Limb (tissue), 2 donors: ENCODE measurements at regions not wholly inside any gene's neighbourhood (a gene's known extent, or its start where the extent isn't known, plus 50 kb on each side); places are given as distances from the start of the nearest gene placed in this dataset.
"Not testable (repeated sequence)": the region's sequence is repeated elsewhere in the genome, so short reads cannot be mapped to it uniquely, and the experiment has no call there.

ENCODE experiments used
- DNase-seq, 2 donors: peaks; one replicate each; pipeline ENCODE4 v3.0.0-alpha.2; 2016; ENCODE audit errors: extremely low spot score in 2 of 2

- no peak for DNase-seq
Measured at GRCh38 chr3:145013931-145014330, 1042.3 kb downstream of the DIPK2A start.

- DNase-seq = no peak
Measured at GRCh38 chr3:145015253-145015652, 1043.6 kb downstream of the DIPK2A start.

DNA sequence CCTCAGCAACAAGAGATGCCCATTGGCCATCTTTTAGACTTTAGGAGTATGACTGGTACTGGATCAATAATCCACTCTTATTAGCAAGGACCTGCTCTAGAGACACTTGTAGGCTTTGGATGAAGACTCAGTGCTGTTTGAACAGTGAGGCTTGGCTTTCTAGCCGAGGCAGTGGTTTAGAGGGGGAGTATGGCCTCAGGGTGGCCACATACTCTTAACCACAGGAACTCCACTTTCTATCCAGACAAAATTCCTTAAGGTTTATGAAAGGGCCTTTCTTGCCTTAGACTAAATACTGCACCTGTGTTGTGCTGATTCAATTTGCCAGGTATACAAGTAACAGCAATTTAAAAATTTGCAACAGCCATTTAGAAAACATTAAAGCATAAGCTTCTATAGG, 1046.3 kb downstream of the DIPK2A start:
- peak in 1 of 2 donors; percentile 3 for DNase-seq

GRCh38 chr3:145022447-145022846, 1050.8 kb downstream of the DIPK2A start:
- no peak for DNase-seq

DNA sequence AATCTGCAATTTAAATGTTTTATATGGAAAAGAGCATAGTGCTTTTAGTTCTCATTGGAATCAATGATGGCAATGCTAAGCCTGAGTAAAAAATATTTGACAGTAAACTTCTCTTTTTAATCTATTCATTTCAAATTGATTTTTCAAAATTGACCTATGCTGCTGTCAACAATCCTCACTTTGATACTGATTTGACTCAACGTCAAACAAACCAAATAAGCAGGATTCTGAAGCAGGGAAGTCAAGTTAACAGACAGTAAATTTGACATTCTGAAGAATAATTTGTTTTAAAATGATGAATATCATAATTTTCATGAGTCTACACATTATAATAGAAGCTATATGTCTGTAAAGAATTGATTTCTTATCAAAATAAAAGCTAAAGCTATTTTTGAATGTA, 1053.1 kb downstream of the DIPK2A start:
- DNase-seq = no peak

DNA sequence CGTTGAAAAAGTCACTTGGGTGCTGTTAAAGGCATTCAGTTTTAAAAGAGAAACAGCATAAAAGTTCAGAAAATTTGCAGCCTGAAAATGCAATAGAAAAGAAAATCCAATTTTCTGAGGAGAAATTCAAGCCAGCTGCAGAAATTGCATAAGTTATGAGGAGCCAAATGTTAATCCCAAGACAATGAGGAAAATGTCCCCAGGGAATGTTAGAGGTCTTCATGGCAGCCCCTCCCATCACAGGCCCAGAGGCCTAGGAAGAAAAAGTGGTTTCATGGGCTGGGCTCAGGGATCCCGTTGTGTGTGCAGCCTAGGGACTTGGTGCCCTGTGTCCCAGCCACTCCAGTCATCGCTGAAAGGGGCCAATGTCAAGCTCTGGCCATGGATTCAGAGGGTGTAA, 1055.6 kb downstream of the DIPK2A start:
- DNase-seq = not testable (repeated sequence)

DNA sequence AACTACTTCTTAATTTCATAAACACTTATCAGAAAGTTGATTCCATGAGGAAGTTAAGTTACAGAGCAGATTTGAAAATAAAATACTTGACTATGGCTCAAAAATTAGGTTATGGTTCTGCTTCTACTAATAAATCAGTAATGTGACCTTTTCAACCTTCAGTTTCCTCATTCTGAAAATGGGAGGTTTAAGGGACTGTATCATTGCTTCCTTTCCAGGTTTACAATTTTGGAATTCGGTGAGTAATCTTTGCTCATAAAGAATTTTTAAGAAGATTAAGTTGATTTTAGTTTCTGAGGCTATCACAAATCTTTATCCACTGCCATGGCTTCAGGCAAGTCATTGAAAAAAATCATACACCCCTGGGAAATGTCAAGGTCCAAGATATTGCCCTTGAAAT, 1061.2 kb downstream of the DIPK2A start:
- no peak for DNase-seq

DNA sequence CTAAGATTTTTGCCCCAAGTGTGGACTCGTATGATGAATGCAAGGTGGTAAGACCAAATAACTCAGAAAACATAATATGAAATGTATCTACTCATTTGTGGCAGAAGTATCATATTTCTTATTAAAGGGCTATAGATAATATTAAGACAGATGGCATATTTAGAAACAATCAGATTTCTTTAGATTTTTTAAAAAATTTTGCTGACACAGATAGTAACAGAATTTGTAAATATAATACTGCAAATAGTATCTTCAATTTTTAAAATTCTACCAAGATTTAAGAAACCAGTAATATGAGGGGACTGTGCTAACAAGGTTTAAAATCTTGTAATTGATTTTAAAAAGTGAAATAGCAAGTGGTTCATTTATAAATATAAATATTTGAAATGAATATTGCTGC, 1064.1 kb downstream of the DIPK2A start:
- DNase-seq = no peak

- DNase-seq = not testable (repeated sequence)
Measured at GRCh38 chr3:145054055-145054454, 1082.4 kb downstream of the DIPK2A start.

- DNase-seq = no peak
Measured at GRCh38 chr3:145055375-145056076, 1083.9 kb downstream of the DIPK2A start.

DNA sequence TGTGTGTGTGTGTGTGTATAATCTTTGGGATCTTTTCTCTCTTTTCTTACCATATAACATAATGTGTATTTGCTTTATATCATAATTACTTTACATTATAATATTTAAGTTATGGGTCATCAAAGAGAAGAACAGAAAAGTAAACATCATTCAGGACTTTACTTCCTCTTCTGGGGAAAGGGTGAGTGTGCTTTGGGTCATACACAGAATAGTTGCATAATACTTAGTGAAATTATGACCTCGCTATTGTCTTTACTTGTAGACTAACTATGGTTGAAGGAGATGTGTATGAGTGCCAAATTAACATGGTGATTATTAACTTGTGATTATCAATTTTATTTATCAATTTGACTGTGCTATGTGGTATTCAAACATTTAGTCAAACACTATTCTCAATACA, 1086.9 kb downstream of the DIPK2A start:
- no peak for DNase-seq

GRCh38 chr3:145063616-145064015, 1092.0 kb downstream of the DIPK2A start:
- no peak for DNase-seq

DNA sequence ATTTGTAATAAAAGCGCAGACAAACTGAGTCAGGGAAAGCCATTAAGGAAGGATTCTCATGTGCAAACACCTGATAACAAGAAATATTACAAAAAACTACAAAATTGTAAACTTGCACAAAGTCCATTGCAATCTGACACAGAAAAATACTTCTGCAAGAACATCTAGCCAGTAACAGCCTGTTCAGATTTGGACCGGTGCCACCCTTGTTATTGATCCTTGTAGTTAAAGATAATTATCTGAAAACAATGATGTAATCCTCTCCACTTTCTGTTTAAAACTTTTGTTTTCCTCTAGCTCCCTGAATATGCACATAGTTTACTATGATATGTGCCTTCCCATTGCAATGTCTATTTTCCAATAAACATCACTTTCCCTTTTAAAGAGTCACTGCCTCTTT, 1090.2 kb downstream of the PLOD2 start:
- DNase-seq = no peak

DNA sequence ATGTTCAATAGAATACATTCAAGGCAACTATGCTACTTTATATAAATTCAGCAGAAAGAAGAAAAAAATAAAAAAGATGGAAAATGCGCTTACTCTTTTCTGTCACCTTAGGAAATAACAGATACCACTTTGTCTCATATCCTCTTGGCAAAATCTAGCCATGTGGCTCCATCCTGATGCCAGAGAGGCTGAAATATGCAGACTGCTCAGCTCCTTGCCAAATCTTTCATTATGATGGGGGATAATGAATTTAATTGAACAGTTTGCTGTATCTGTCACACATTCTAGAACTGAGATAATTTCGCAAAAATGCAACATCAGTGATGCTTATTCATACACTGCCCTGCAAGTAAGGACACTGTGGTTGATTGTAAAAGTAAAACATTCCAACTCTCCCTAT, 1081.5 kb downstream of the PLOD2 start:
- DNase-seq = no peak

- no peak for DNase-seq
Measured at GRCh38 chr3:145087038-145087437, 1073.9 kb downstream of the PLOD2 start.

DNA sequence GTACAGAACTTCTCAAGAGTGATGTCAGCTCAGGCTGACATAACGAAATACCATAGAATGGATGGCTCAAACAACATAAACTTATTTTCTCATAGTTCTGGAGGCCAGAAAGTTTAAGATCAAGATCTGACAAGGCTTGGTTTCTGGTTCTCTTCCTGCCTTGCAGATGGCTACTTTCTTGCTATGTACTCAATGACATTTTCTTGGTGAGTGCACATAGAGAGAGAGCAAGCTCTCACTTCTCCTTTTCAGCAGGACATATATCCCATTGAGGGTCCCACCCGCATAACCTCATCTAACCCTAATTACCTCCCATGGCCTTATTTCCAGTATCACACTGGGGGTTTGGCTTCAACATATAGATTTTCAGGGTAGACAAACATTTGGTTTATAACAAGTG, 1072.1 kb downstream of the PLOD2 start:
- no peak for DNase-seq

GRCh38 chr3:145089337-145089736, 1071.6 kb downstream of the PLOD2 start:
- DNase-seq = no peak

DNA sequence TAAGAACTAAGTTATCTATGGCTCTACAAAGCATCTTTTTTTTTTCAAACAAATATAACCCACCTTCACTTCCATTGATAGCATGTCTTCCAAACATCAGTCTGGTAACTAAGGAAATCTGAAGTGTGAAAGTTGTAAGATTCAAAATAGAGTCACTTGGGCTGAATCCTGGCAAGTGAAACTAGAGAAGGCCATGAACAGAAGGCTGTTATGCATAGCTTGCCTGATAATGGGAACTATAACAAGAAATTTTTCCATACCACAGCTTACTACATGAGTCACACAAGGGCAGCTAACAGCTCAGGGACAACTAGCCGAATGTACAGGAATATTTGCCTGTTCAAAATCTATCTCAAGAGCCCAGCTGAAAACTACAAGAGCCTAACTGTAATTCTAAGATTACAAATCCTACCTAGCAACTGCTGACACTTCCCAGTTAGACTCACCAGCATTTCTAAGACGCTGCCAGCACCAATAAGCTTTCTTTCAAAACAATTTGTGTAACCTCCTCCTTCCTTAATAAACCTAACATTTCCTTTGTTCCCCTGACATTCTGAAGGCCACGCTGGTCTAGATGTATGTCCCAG, 1066.5 kb downstream of the PLOD2 start:
- peak in 1 of 2 donors; percentile 10 for DNase-seq

DNA sequence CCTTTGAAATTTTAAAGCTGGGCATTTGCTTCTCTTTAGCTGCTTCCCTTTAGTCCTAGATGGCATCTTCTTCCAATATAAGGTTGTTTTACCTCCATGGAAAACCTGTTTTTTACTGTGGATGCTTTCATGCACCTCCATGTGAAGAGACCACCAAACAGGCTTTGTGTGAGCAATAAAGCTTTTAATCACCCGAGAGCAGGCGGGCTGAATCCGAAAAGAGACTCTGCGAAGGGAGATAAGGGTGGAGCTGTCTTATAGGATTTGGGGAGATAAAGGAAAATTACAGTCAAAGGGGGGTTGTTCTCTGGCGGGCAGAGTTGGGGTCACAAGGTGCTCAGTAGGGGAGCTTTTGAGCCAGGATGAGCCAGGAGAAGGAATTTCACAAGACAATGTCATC, 1049.8 kb downstream of the PLOD2 start:
- DNase-seq = not testable (repeated sequence)

DNA sequence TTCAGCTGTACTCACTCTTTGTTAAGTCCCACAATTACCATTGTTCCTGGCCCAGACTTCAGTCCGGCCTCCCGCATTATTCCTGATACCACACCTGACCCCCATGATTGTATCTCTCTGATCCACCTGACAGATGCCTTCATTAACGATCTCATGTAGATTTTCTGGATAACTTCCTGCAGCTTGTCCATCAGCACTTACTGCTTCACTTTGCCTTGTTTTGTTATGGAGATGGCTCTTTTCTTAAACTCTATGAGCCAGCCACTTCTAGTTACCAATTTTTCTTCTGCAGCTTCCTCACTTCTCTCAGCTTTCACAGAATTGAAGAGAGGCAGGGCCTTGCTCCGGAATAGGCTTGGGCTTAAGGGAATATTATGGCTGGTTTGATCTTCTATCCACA, 1044.2 kb downstream of the PLOD2 start:
- DNase-seq = no peak

- no peak for DNase-seq
Measured at GRCh38 chr3:145118303-145118702, 1042.7 kb downstream of the PLOD2 start.

DNA sequence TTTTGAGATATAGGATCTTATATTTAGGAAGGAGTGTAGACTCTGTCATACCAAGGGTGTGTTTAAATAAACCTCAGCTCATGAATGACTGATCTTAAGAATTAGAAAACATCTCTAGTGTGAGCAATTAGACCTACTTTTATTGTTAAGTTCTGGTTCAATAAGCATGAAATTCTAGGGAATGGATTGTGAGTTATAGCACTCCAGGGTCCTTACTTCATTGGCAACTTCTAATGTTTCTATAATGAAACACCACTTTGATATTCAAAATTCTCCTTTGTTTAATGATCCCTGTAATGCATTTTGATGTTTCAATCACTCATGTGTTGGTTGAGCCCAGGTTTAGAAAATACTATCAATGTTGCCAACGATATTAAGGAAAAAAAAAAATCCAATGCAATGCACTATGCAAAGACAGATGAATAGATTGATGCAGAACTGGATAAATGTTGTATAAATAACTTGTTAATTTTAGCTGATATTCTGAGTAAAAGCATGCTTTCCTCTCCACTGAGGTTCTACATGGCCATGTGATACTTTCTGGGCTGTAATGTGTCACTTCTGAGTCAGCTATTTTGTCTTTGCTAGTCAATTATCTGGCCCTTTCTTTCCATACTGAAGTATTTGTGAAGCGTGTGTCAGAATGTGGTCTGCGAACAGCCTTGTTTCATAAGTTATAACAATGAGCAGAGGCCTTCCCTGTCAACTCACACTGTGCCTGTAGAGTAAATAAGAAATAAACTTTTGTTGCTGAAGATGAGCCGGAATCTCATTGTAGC, 1035.9 kb downstream of the PLOD2 start:
- DNase-seq = no peak

DNA sequence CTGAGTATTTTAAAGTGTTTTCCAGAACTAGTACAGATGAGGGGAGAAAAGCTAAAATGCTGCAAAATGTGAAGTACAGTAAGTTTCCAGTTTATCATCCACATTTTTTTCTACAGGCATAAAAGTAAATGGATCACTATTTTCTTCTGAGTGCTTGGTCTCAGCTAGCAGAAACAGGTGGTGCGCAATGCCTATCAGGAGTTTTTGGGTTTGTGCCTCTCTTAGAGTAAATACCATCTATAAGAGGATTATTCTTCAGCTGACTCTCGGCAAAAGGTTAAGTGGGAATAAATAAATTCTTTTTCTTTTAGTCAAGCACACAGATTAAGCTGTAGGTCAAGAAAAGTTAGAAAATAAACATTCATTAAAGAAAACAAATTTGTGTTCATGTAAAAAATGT, 1027.7 kb downstream of the PLOD2 start:
- no peak for DNase-seq
